H1 (cell line): ENCODE measurements at regions not wholly inside any gene's neighbourhood (a gene's known extent, or its start where the extent isn't known, plus 50 kb on each side); places are given as distances from the start of the nearest gene placed in this dataset.

ENCODE experiments used
- CTCF ChIA-PET: fragments of 300-600 bp; sonication (Branson Sonifier 250); formaldehyde crosslinking; loops from one replicate; lab custom pipeline; 2021; ENCODE audit not compliant: partially characterized antibody; lab: Charles Lee
- POLR2A ChIA-PET: fragments of 300-600 bp; sonication (Branson Sonifier 250); formaldehyde crosslinking; loops from one replicate; lab custom pipeline; 2021; ENCODE audit warnings: inconsistent platforms; ENCODE audit not compliant: partially characterized antibody; lab: Charles Lee
- DNase-seq, 2 experiments: peaks; one replicate each; pipeline versions ENCODE4 v3.0.0 to v3.0.0-alpha.2; 2010 to 2022; ENCODE audit warnings: low spot score in 2 of 2, low read depth in 1 of 2, mixed read lengths in 1 of 2
- FAIRE-seq: peaks from 2 replicates; lab custom pipeline; 2011; peaks lifted over from hg19 to GRCh38; lab: Jason Lieb, UNC
- H2AFZ ChIP-seq: 2 replicates; pipeline ENCODE4 v1.8.1; 2012; ENCODE audit warnings: low read length, inconsistent platforms
- H2AK5ac ChIP-seq: 2 replicates; pipeline ENCODE4 v1.6.1; 2013; ENCODE audit warnings: low read depth, low read length
- H2BK120ac ChIP-seq: replicated peaks from 2 replicates; pipeline ENCODE3; 2013; ENCODE audit warnings: low read depth, low read length, inconsistent platforms
- H2BK12ac ChIP-seq: 2 replicates; pipeline ENCODE4 v1.6.1; 2013; ENCODE audit warnings: low read depth, low read length
- H2BK15ac ChIP-seq: 2 replicates; pipeline ENCODE4 v1.6.1; 2013; ENCODE audit warnings: low read length
- H2BK20ac ChIP-seq: 2 replicates; pipeline ENCODE4 v1.6.1; 2013; ENCODE audit warnings: low read length
- H2BK5ac ChIP-seq: 2 replicates; pipeline ENCODE4 v1.6.1; 2013; ENCODE audit warnings: low read depth, low read length
- H3K14ac ChIP-seq: 2 replicates; pipeline ENCODE4 v1.6.1; 2013; ENCODE audit warnings: inconsistent platforms; ENCODE audit not compliant: insufficient read length
- H3K18ac ChIP-seq: 2 replicates; pipeline ENCODE4 v1.6.1; 2013; ENCODE audit warnings: low read length; ENCODE audit errors: extremely low read depth
- H3K23ac ChIP-seq: 2 replicates; pipeline ENCODE4 v1.6.1; 2013; ENCODE audit warnings: inconsistent platforms; ENCODE audit not compliant: insufficient read length
- H3K23me2 ChIP-seq: 2 replicates; pipeline ENCODE4 v1.6.1; 2013; ENCODE audit warnings: low read depth, low read length
- H3K27ac ChIP-seq: 2 replicates; pipeline ENCODE4 v1.6.1; 2011; ENCODE audit warnings: low read depth, low read length, inconsistent platforms
- H3K27me3 ChIP-seq, 4 experiments: replicated peaks in 1 of 4; 1 replicate in 1 of 4; 2 replicates in 3 of 4; pipeline versions ENCODE4 v1.6.1 to v1.8.1; 2011 to 2013; ENCODE audit warnings: low read length in 3 of 4, mild to moderate bottlenecking in 3 of 4, inconsistent platforms in 2 of 4, mixed read lengths in 2 of 4, moderate library complexity in 1 of 4; ENCODE audit not compliant: control insufficient read depth in 3 of 4, insufficient read depth in 3 of 4; ENCODE audit errors: extremely low read depth in 1 of 4
- H3K36me3 ChIP-seq, 4 experiments: 2 replicates each; pipeline versions ENCODE4 v1.6.1 to v1.8.1; 2011 to 2013; ENCODE audit warnings: mild to moderate bottlenecking in 4 of 4, low read length in 3 of 4, moderate library complexity in 2 of 4, control low read depth in 1 of 4, inconsistent platforms in 1 of 4; ENCODE audit not compliant: insufficient read depth in 4 of 4, control insufficient read depth in 2 of 4
- H3K4ac ChIP-seq: replicated peaks from 2 replicates; pipeline ENCODE3; 2013; ENCODE audit warnings: low read length, low read depth, mixed read lengths, inconsistent platforms; ENCODE audit not compliant: insufficient read length
- H3K4me1 ChIP-seq, 4 experiments: replicated peaks in 1 of 4; 1 replicate in 1 of 4; 2 replicates in 3 of 4; pipeline versions ENCODE4 v1.6.1 to v1.8.1; 2011 to 2013; ENCODE audit warnings: low read length in 3 of 4, inconsistent platforms in 2 of 4, mixed read lengths in 1 of 4; ENCODE audit not compliant: insufficient read depth in 4 of 4, control insufficient read depth in 3 of 4
- H3K4me2 ChIP-seq, 2 experiments: 2 replicates each; pipeline versions ENCODE4 v1.6.1 to v1.8.1; 2011 to 2013; ENCODE audit warnings: low read depth in 2 of 2, low read length in 2 of 2, control low read depth in 1 of 2, inconsistent platforms in 1 of 2, mild to moderate bottlenecking in 1 of 2; ENCODE audit not compliant: insufficient read depth in 1 of 2
- H3K4me3 ChIP-seq, 4 experiments: fragments of 200-600, 300-600 bp in 1 of 4; sonication (generic), shearing (Covaris generic), sonication (Bioruptor Twin) in 1 of 4; 2 replicates each; pipeline versions ENCODE4 v1.5.1 to v1.8.1; 2011 to 2016; ENCODE audit warnings: low read length in 4 of 4, low read depth in 3 of 4, control low read depth in 2 of 4, inconsistent platforms in 2 of 4, mild to moderate bottlenecking in 2 of 4, mixed read lengths in 1 of 4, moderate library complexity in 1 of 4; ENCODE audit not compliant: insufficient read depth in 2 of 4; ENCODE audit errors: extremely low read depth in 1 of 4
- H3K56ac ChIP-seq: replicated peaks from 2 replicates; pipeline ENCODE3; 2013; ENCODE audit warnings: low read depth, mild to moderate bottlenecking, mixed read lengths, low read length, inconsistent platforms; ENCODE audit not compliant: insufficient read length
- H3K79me1 ChIP-seq: 2 replicates; pipeline ENCODE4 v1.6.1; 2013; ENCODE audit warnings: low read depth, low read length, control low read depth
- H3K79me2 ChIP-seq, 2 experiments: 2 replicates each; pipeline versions ENCODE4 v1.6.1 to v1.8.1; 2012 to 2013; ENCODE audit warnings: low read length in 2 of 2, mild to moderate bottlenecking in 2 of 2, inconsistent platforms in 1 of 2; ENCODE audit not compliant: insufficient read depth in 2 of 2, control insufficient read depth in 1 of 2
- H3K9ac ChIP-seq, 4 experiments: replicated peaks in 1 of 4; 1 replicate in 1 of 4; 2 replicates in 3 of 4; pipeline versions ENCODE4 v1.6.1 to v1.8.1; 2011 to 2013; ENCODE audit warnings: low read depth in 3 of 4, low read length in 3 of 4, control low read depth in 2 of 4, mild to moderate bottlenecking in 2 of 4, moderate library complexity in 2 of 4, inconsistent platforms in 1 of 4; ENCODE audit errors: extremely low read depth in 1 of 4
- H3K9me3 ChIP-seq, 2 experiments: 2 replicates each; pipeline versions ENCODE4 v1.6.1 to v1.8.1; 2012 to 2013; ENCODE audit warnings: mild to moderate bottlenecking in 2 of 2, moderate library complexity in 2 of 2, control low read depth in 1 of 2, inconsistent platforms in 1 of 2, low read depth in 1 of 2, low read length in 1 of 2, mixed read lengths in 1 of 2; ENCODE audit not compliant: insufficient read depth in 2 of 2
- H4K20me1 ChIP-seq, 2 experiments: replicated peaks in 1 of 2; 2 replicates each; pipeline versions ENCODE3 to v1.8.1; 2011 to 2013; ENCODE audit warnings: inconsistent platforms in 2 of 2, low read length in 2 of 2, mild to moderate bottlenecking in 1 of 2; ENCODE audit not compliant: insufficient read depth in 2 of 2, control insufficient read depth in 1 of 2
- H4K5ac ChIP-seq: 2 replicates; pipeline ENCODE4 v1.6.1; 2013; ENCODE audit warnings: low read length, low read depth, mixed read lengths, inconsistent platforms; ENCODE audit not compliant: insufficient read length
- H4K8ac ChIP-seq: 2 replicates; pipeline ENCODE4 v1.8.0; 2013; ENCODE audit warnings: mild to moderate bottlenecking, moderate library complexity, low read length, inconsistent platforms; ENCODE audit not compliant: insufficient read depth; ENCODE audit errors: extremely low read depth
- H4K91ac ChIP-seq: replicated peaks from 2 replicates; pipeline ENCODE3; 2013; ENCODE audit warnings: low read length, mixed read lengths, inconsistent platforms; ENCODE audit not compliant: insufficient read length
- HDAC2 ChIP-seq, 2 experiments: fragments of 300-600 bp in 1 of 2; sonication (generic) in 1 of 2; IDR thresholded peaks; 2 replicates each; pipeline ENCODE4 v1.6.1; 2011 to 2012; ENCODE audit warnings: low read depth in 2 of 2, low read length in 2 of 2, mild to moderate bottlenecking in 2 of 2, moderate library complexity in 2 of 2, borderline replicate concordance in 1 of 2, inconsistent platforms in 1 of 2
- KDM1A ChIP-seq: fragments of 200-600, 300-600 bp; sonication (generic); IDR thresholded peaks from 2 replicates; pipeline ENCODE4 v1.7.1; 2016; ENCODE audit warnings: mild to moderate bottlenecking, low read length, borderline replicate concordance
- NANOG ChIP-seq: IDR thresholded peaks from 2 replicates; pipeline ENCODE4 v1.6.1; 2011; ENCODE audit warnings: low read length, low read depth, mild to moderate bottlenecking, inconsistent platforms; ENCODE audit not compliant: insufficient read depth, poor library complexity, severe bottlenecking
- WGBS, 2 experiments: shearing (Covaris generic) in 1 of 2; methylation state at CpG; one replicate each; pipeline versions ENCODE4 v1.1.6 to v1.1.7; 2013 to 2015; ENCODE audit warnings: low lambda C conversion rate in 2 of 2, mixed read lengths in 2 of 2, inconsistent platforms in 1 of 2, low coverage in 1 of 2, missing lambda C conversion rate in 1 of 2; ENCODE audit not compliant: insufficient replicate concordance in 2 of 2, insufficient coverage in 1 of 2, insufficient read length in 1 of 2; ENCODE audit errors: extremely low coverage in 1 of 2, missing lambda C conversion rate in 1 of 2; 5-methylcytosine and 5-hydroxymethylcytosine counted together

GRCh38 chr15:98519767-98520550, 128.4 kb upstream of the IGF1R start:
- Histone ChIP-seq H3K4ac (no peak overlapping the region), H3K4me2 (no peak overlapping the region), H3K79me1 (no peaks in the 10 kb centered on the region), H4K20me1 (no peaks in the 10 kb centered on the region), H3K14ac (no peak overlapping the region), H2AFZ (no peak overlapping the region), H3K27ac (no peak overlapping the region), H3K9ac (no peak overlapping the region), H4K8ac (no peak overlapping the region), H2BK12ac (no peak overlapping the region), H2BK5ac (no peak overlapping the region), H3K79me2 (no peaks in the 10 kb centered on the region), H2AK5ac (no peak overlapping the region), H2BK15ac (no peak overlapping the region), H2BK20ac (no peak overlapping the region), H3K56ac (no peak overlapping the region), H3K27me3 (no peaks in the 10 kb centered on the region), H3K23me2 (no peaks in the 10 kb centered on the region), H3K23ac (no peak overlapping the region), H2BK120ac (no peak overlapping the region), H3K4me1 (peaks cover 0 to 3% (median 0%) of the 10 kb centered on the region in 4 experiments; a peak in 4 of 7 replicates), H3K9me3 (no peaks in the 10 kb centered on the region), H4K91ac (no peak overlapping the region), H3K36me3 (no peaks in the 10 kb centered on the region), H4K5ac (no peak overlapping the region), H3K18ac (no peak overlapping the region), H3K4me3 (no peak overlapping the region)
- no peak for TF ChIP-seq NANOG
- TF ChIP-seq KDM1A: peak; percentile 94
- TF ChIP-seq HDAC2 (IDR thresholded peaks at IDR 0.05; ENCODE audit: borderline replicate concordance in 1 of 2, low read depth in 2 of 2, low read length in 2 of 2): peak in 1 of 2 experiments; percentile 74; a peak in 1 of 4 replicates
- FAIRE-seq (peak; percentile 32), DNase-seq (peak in 1 of 2 experiments; percentile 27)
- CTCF ChIA-PET: interaction anchor here (0.6 to 9.2 kb wide), 40 partner anchors 8 to 575 kb away, joined by 3 to 124 read pairs (median 4); partner anchors contain the start of gene IGF1R
- WGBS, 2 experiments: 96% methylated on average over 10 of the region's 10 CpGs; no CpG with 5 or more reads in 1 of the 2 experiments
- POLR2A ChIA-PET: no interaction called here
